HG02938 (cell line): ENCODE measurements at regions not wholly inside any gene's neighbourhood (a gene's known extent, or its start where the extent isn't known, plus 50 kb on each side); places are given as distances from the start of the nearest gene placed in this dataset.

Source experiments
- ATAC-seq: cut with Tn5 transposase; IDR thresholded peaks from one replicate; pipeline ENCODE4 v1.9.1; 2021; ENCODE audit warnings: mild to moderate bottlenecking, moderate library complexity; ENCODE audit not compliant: unreplicated experiment

- no peak for ATAC-seq
Measured at GRCh38 chr2:42880738-42881690, 88.6 kb upstream of the HAAO start.

- ATAC-seq: no peak
Measured at GRCh38 chr2:42879913-42880737, 87.7 kb upstream of the HAAO start.

GRCh38 chr2:42879121-42879705 lies 86.8 kb upstream of the HAAO start:
- no peak for ATAC-seq

GRCh38 chr2:42878581-42878980 lies 86.2 kb upstream of the HAAO start:
- peak; percentile 76 for ATAC-seq

- ATAC-seq: no peak
Measured at GRCh38 chr2:42877936-42878335, 85.6 kb upstream of the HAAO start.

GRCh38 chr2:42877511-42877910 lies 85.1 kb upstream of the HAAO start:
- no peak for ATAC-seq

GRCh38 chr2:42876326-42876751 lies 84.0 kb upstream of the HAAO start:
- no peak for ATAC-seq

- ATAC-seq: no peak
Measured at GRCh38 chr2:42875880-42876279, 83.5 kb upstream of the HAAO start.

GRCh38 chr2:42874949-42875801 lies 82.8 kb upstream of the HAAO start:
- no peak for ATAC-seq

GRCh38 chr2:42872721-42873120 lies 80.3 kb upstream of the HAAO start:
- no peak for ATAC-seq

GRCh38 chr2:42871372-42871771 lies 79.0 kb upstream of the HAAO start:
- ATAC-seq: no peak

GRCh38 chr2:42868874-42869273 lies 76.5 kb upstream of the HAAO start:
- ATAC-seq: no peak

GRCh38 chr2:42868096-42868495 lies 75.7 kb upstream of the HAAO start:
- ATAC-seq: no peak

- no peak for ATAC-seq
Measured at GRCh38 chr2:42867093-42868065, 75.0 kb upstream of the HAAO start.

GRCh38 chr2:42865884-42866881 lies 73.8 kb upstream of the HAAO start:
- no peak for ATAC-seq

- ATAC-seq: no peak
Measured at GRCh38 chr2:42864641-42865280, 72.4 kb upstream of the HAAO start.

- no peak for ATAC-seq
Measured at GRCh38 chr2:42864222-42864621, 71.8 kb upstream of the HAAO start.

GRCh38 chr2:42863751-42864150 lies 71.4 kb upstream of the HAAO start:
- ATAC-seq: no peak
